ENCODE measurements at regions not wholly inside any gene's neighbourhood (a gene's known extent, or its start where the extent isn't known, plus 50 kb on each side); places are given as distances from the start of the nearest gene placed in this dataset.
A peak's percentile ranks its signal among the peaks of the same experiment; 100 is the strongest.

- no peak for TF ChIP-seq CTCF (IDR thresholded peaks at IDR 0.05)
- no peak overlapping the region for H3K4me3 ChIP-seq
- H3K27ac ChIP-seq = no peak overlapping the region
- DNase-seq (ENCODE audit: low spot score) = no peak
Observed at GRCh38 chr12:87671757-87672156, 357.4 kb downstream of the C12orf50 start.

GRCh38 chr12:87670448-87670847 lies 358.8 kb downstream of the C12orf50 start:
- TF ChIP-seq CTCF (IDR thresholded peaks at IDR 0.05) = no peak
- H3K27ac ChIP-seq = no peak overlapping the region
- no peak for DNase-seq (ENCODE audit: low spot score)

GRCh38 chr12:87667378-87667777 lies 361.8 kb downstream of the C12orf50 start:
- Histone ChIP-seq H3K4me3 (no peak overlapping the region), H3K27ac (no peak overlapping the region)
- TF ChIP-seq CTCF (IDR thresholded peaks at IDR 0.05) = no peak
- DNase-seq (ENCODE audit: low spot score) = no peak

More at GRCh38 chr12:87670448-87670847, 358.8 kb downstream of the C12orf50 start:
- no peak overlapping the region for H3K4me3 ChIP-seq

GRCh38 chr12:87661786-87662377 lies 367.3 kb downstream of the C12orf50 start:
- Histone ChIP-seq H3K27ac (no peak overlapping the region), H3K4me3 (peak overlapping the region; percentile 20)
- no peak for TF ChIP-seq CTCF (IDR thresholded peaks at IDR 0.05)
- no peak for DNase-seq (ENCODE audit: low spot score)

- peak overlapping the region; percentile 20 for H3K4me3 ChIP-seq
- no peak for DNase-seq (ENCODE audit: low spot score)
- no peak for TF ChIP-seq CTCF (IDR thresholded peaks at IDR 0.05)
- H3K27ac ChIP-seq = no peak overlapping the region
Observed at GRCh38 chr12:87660987-87661774, 368.0 kb downstream of the C12orf50 start.

GRCh38 chr12:87660291-87660690 lies 368.9 kb downstream of the C12orf50 start:
- H3K27ac ChIP-seq = no peak overlapping the region
- no peak for DNase-seq (ENCODE audit: low spot score)
- no peak overlapping the region for H3K4me3 ChIP-seq
- TF ChIP-seq CTCF (IDR thresholded peaks at IDR 0.05) = no peak

GRCh38 chr12:87656311-87656710 lies 372.9 kb downstream of the C12orf50 start:
- DNase-seq (ENCODE audit: low spot score) = no peak
- no peak for TF ChIP-seq CTCF (IDR thresholded peaks at IDR 0.05)
- no peak overlapping the region for H3K4me3 ChIP-seq
- no peak overlapping the region for H3K27ac ChIP-seq

Measured in coronary artery (tissue), 2 donors.